Adrenal gland (tissue), 9 donors: ENCODE measurements at regions not wholly inside any gene's neighbourhood (a gene's known extent, or its start where the extent isn't known, plus 50 kb on each side); places are given as distances from the start of the nearest gene placed in this dataset.
A peak's percentile ranks its signal among the peaks of the same experiment; 100 is the strongest.

Experiments
- DNase-seq, 7 donors: peaks; one replicate each; pipeline ENCODE4 v3.0.0-alpha.2; 2019 to 2020
- H3K27ac ChIP-seq, 5 donors: fragments of 200-600 bp; sonication (generic) in 4 of 5; 1 replicate in 3 of 5; 2 replicates in 2 of 5; pipeline versions ENCODE4 v1.5.1 to v1.8.0; 2016 to 2020; ENCODE audit warnings: mild to moderate bottlenecking in 1 of 5
- H3K27me3 ChIP-seq: fragments of 200-600 bp; 2 replicates; pipeline ENCODE4 v1.8.0; 2021
- H3K36me3 ChIP-seq, 2 donors: fragments of 200-600 bp; replicated peaks in 1 of 2; 1 replicate in 1 of 2; 2 replicates in 1 of 2; pipeline versions ENCODE4 v1.5.1 to v1.8.0; 2018 to 2022
- H3K4me1 ChIP-seq, 2 donors: fragments of 200-600 bp; replicated peaks in 1 of 2; 1 replicate in 1 of 2; 2 replicates in 1 of 2; pipeline versions ENCODE4 v1.5.1 to v1.8.0; 2018 to 2021
- H3K4me3 ChIP-seq, 4 donors: fragments of 200-600 bp; sonication (generic) in 3 of 4; one replicate each; pipeline ENCODE4 v1.5.1; 2016 to 2018
- H3K9me3 ChIP-seq, 3 donors: fragments of 200-600 bp; sonication (generic) in 1 of 3; replicated peaks in 1 of 3; 1 replicate in 2 of 3; 2 replicates in 1 of 3; pipeline versions ENCODE4 v1.5.1 to v1.8.0; 2016 to 2021
- CTCF ChIP-seq, 6 experiments: fragments of 450-650 bp in 4 of 6; fragments of 200-600 bp in 2 of 6; sonication (generic) in 1 of 6; IDR thresholded peaks; 1 replicate in 5 of 6; 2 replicates in 1 of 6; pipeline versions ENCODE4 v1.5.1 to v1.8.0; 2016 to 2021; ENCODE audit warnings: antibody characterized with exemption in 6 of 6, mild to moderate bottlenecking in 2 of 6, moderate library complexity in 1 of 6
- POLR2A ChIP-seq, 2 donors: fragments of 450-650 bp; IDR thresholded peaks; one replicate each; pipeline ENCODE4 v1.6.1; 2017; ENCODE audit warnings: antibody characterized with exemption in 2 of 2, mild to moderate bottlenecking in 2 of 2, moderate library complexity in 1 of 2
- WGBS, 4 donors: extraction: QIAGEN DNeasy Blood & Tissue Kit in 2 of 4; methylation state at CpG; one replicate each; pipeline versions ENCODE4 v1.1.5 to v1.1.7; 2013 to 2017; 5-methylcytosine and 5-hydroxymethylcytosine counted together
- intact Hi-C, 2 donors: fragments of 100-400 bp; cut with DNase I; formaldehyde crosslinking; loops; one replicate each; pipeline versions ENCODE4 v1.14.1 to v1.15.0; 2022 to 2023
- donor health status: healthy with polysubstance abuse.
- donor health status: Bipolar disorder and iron deficiency.
- donor health status: DM: yes; HTN: yes; CAD: no.
- donor health status: DM: no; HTN: no; CAD: no.
- donor health status: DM: no; HTN: no; CAD: no.

GRCh38 chr12:74849801-74850200 is 312.2 kb downstream of the ATXN7L3B start:
- no peak for DNase-seq
- no peak overlapping the region for H3K4me3 ChIP-seq
- no peaks in the 10 kb centered on the region for H3K4me1 ChIP-seq
- H3K27me3 ChIP-seq: no peaks in the 10 kb centered on the region
- peak in 1 of 6 experiments; percentile 15 for TF ChIP-seq CTCF (IDR thresholded peaks at IDR 0.05)
- no peak for TF ChIP-seq POLR2A (IDR thresholded peaks at IDR 0.05)
- WGBS, 4 donors: 37 to 56% (median 45%) methylated on average over 1 of the region's 1 CpG
- no peaks in the 10 kb centered on the region for H3K9me3 ChIP-seq
- H3K27ac ChIP-seq: no peak overlapping the region
- no peaks in the 10 kb centered on the region for H3K36me3 ChIP-seq
- intact Hi-C loops: no loop called here

- H3K36me3 ChIP-seq: no peaks in the 10 kb centered on the region
- intact Hi-C loops: no loop called here
These were observed 334.2 kb downstream of the ATXN7L3B start for GRCh38 chr12:74871817-74872216.

GRCh38 chr12:74885775-74886174 is 323.9 kb downstream of the KCNC2 start:
- intact Hi-C loops: no loop called here
- WGBS, 4 donors: 49 to 99% (median 86%) methylated on average over 2 of the region's 2 CpGs
- Histone ChIP-seq H3K36me3 (no peaks in the 10 kb centered on the region), H3K27me3 (no peaks in the 10 kb centered on the region), H3K9me3 (no peaks in the 10 kb centered on the region), H3K27ac (no peak overlapping the region), H3K4me1 (no peaks in the 10 kb centered on the region), H3K4me3 (no peak overlapping the region)
- DNase-seq: no peak
- TF ChIP-seq POLR2A (IDR thresholded peaks at IDR 0.05): no peak
- TF ChIP-seq CTCF (IDR thresholded peaks at IDR 0.05): no peak

More at GRCh38 chr12:74871817-74872216, 334.2 kb downstream of the ATXN7L3B start:
- H3K4me1 ChIP-seq: no peaks in the 10 kb centered on the region
- no peak overlapping the region for H3K4me3 ChIP-seq
- H3K27me3 ChIP-seq: no peaks in the 10 kb centered on the region
- no peak overlapping the region for H3K27ac ChIP-seq
- TF ChIP-seq CTCF (IDR thresholded peaks at IDR 0.05) (no peak), POLR2A (IDR thresholded peaks at IDR 0.05) (no peak)
- DNase-seq: no peak
- H3K9me3 ChIP-seq: no peaks in the 10 kb centered on the region

- Histone ChIP-seq H3K27me3 (no peaks in the 10 kb centered on the region), H3K36me3 (no peaks in the 10 kb centered on the region), H3K4me3 (no peak overlapping the region), H3K4me1 (peaks cover 0 to 3% of the 10 kb centered on the region in 2 donors), H3K27ac (no peak overlapping the region), H3K9me3 (no peaks in the 10 kb centered on the region)
- TF ChIP-seq POLR2A (IDR thresholded peaks at IDR 0.05) (no peak), CTCF (IDR thresholded peaks at IDR 0.05) (no peak)
- DNase-seq: no peak
- intact Hi-C loops: no loop called here
- WGBS, 4 donors: 75 to 82% (median 79%) methylated on average over 2 of the region's 2 CpGs
These were observed 320.6 kb downstream of the KCNC2 start for GRCh38 chr12:74889073-74889472.
